K562 (cell line): ENCODE measurements at regions not wholly inside any gene's neighbourhood (a gene's known extent, or its start where the extent isn't known, plus 50 kb on each side); places are given as distances from the start of the nearest gene placed in this dataset.

Experiments
- DNMT1 ChIP-seq: fragments of 450-650 bp; IDR thresholded peaks from 2 replicates; pipeline ENCODE4 v1.6.1; 2016; ENCODE audit warnings: antibody characterized with exemption, mild to moderate bottlenecking
- ERF ChIP-seq: fragments of 450-650 bp; formaldehyde crosslinking; IDR thresholded peaks from 2 replicates; pipeline ENCODE4 v1.4.0; 2020; ENCODE audit warnings: mild to moderate bottlenecking, mixed read lengths
- ETS2 ChIP-seq: IDR thresholded peaks from 2 replicates; pipeline ENCODE4 v1.6.1; 2016; ENCODE audit warnings: borderline replicate concordance, missing genetic modification characterization, mild to moderate bottlenecking, moderate library complexity, missing compliant biosample characterization; ENCODE audit not compliant: poor library complexity, severe bottlenecking
- FOXJ3 ChIP-seq: sonication (generic); formaldehyde crosslinking; IDR thresholded peaks from 2 replicates; pipeline ENCODE4 v1.4.0; 2020; ENCODE audit warnings: mild to moderate bottlenecking, missing genetic modification reagents
- KDM5B ChIP-seq: fragments of 200-600 bp; sonication (generic); IDR thresholded peaks from 2 replicates; pipeline ENCODE4 v1.6.1; 2012; ENCODE audit warnings: low read depth, mild to moderate bottlenecking, moderate library complexity, low read length, control low read depth, inconsistent platforms; ENCODE audit not compliant: insufficient replicate concordance
- MCM3 ChIP-seq: fragments of 450-650 bp; IDR thresholded peaks from 2 replicates; pipeline ENCODE4 v1.6.1; 2016
- MTA2 ChIP-seq: fragments of 450-650 bp; IDR thresholded peaks from 2 replicates; pipeline ENCODE4 v1.6.1; 2016; ENCODE audit warnings: low read depth
- PCBP1 ChIP-seq: fragments of 200-400 bp; formaldehyde crosslinking; IDR thresholded peaks from 2 replicates; pipeline ENCODE4 v1.6.1; 2018; ENCODE audit warnings: mild to moderate bottlenecking, low read depth, low read length; ENCODE audit not compliant: poor library complexity, severe bottlenecking
- SP2 ChIP-seq: IDR thresholded peaks from 2 replicates; pipeline ENCODE4 v1.6.1; 2011; ENCODE audit warnings: mild to moderate bottlenecking, low read depth, low read length, moderate library complexity; ENCODE audit not compliant: poor library complexity, severe bottlenecking; ENCODE audit errors: extremely low read depth
- TOE1 ChIP-seq, 2 experiments: fragments of 450-650 bp in 1 of 2; sonication (generic) in 1 of 2; formaldehyde crosslinking in 1 of 2; IDR thresholded peaks; 2 replicates each; pipeline versions ENCODE4 v1.7.1 to v1.8.0; 2016 to 2022; ENCODE audit warnings: borderline replicate concordance in 2 of 2, mild to moderate bottlenecking in 2 of 2, antibody characterized with exemption in 1 of 2, inconsistent platforms in 1 of 2, low read depth in 1 of 2, missing genetic modification reagents in 1 of 2, moderate library complexity in 1 of 2
- ZBED1 ChIP-seq: IDR thresholded peaks from 2 replicates; pipeline ENCODE4 v1.6.1; 2014
- ZFP30 ChIP-seq: fragments of 250-450 bp; sonication (Bioruptor Pico); IDR thresholded peaks from 2 replicates; pipeline ENCODE4 v1.8.0; 2022; ENCODE audit warnings: moderate library complexity, mild to moderate bottlenecking, inconsistent platforms, borderline replicate concordance
- ZKSCAN1 ChIP-seq: fragments of 150-350 bp; IDR thresholded peaks from 2 replicates; pipeline ENCODE4 v1.6.1; 2016; ENCODE audit warnings: low read depth, low read length
- ZNF184 ChIP-seq: sonication (generic); formaldehyde crosslinking; IDR thresholded peaks from 2 replicates; pipeline ENCODE4 v1.5.0; 2020; ENCODE audit warnings: missing genetic modification reagents
- ZNF239 ChIP-seq: fragments of 250-450 bp; sonication (Bioruptor Pico); IDR thresholded peaks from 2 replicates; pipeline ENCODE4 v1.4.0; 2020; ENCODE audit warnings: mild to moderate bottlenecking
- ZNF408 ChIP-seq: fragments of 250-450 bp; sonication (Bioruptor Pico); IDR thresholded peaks from 2 replicates; pipeline ENCODE4 v1.4.0; 2020; ENCODE audit warnings: low read depth, mild to moderate bottlenecking, moderate library complexity
- ZNF444 ChIP-seq: fragments of 250-450 bp; sonication (Bioruptor Pico); IDR thresholded peaks from 2 replicates; pipeline ENCODE4 v1.4.0; 2020; ENCODE audit warnings: mild to moderate bottlenecking, moderate library complexity
- ZNF584 ChIP-seq: fragments of 200-800 bp; sonication (Bioruptor generic); IDR thresholded peaks from 2 replicates; pipeline ENCODE4 v1.6.1; 2016; ENCODE audit warnings: low read depth, mild to moderate bottlenecking, missing genetic modification characterization, missing compliant biosample characterization
- ZNF75A ChIP-seq: fragments of 450-650 bp; formaldehyde crosslinking; IDR thresholded peaks from 2 replicates; pipeline ENCODE4 v1.4.0; 2020; ENCODE audit warnings: mild to moderate bottlenecking
- TF ChIP-seq, protein P1 (sequence below): sonication (generic); formaldehyde crosslinking; IDR thresholded peaks from 2 replicates; pipeline ENCODE4 v1.8.0; 2022; ENCODE audit warnings: missing genetic modification reagents, mild to moderate bottlenecking, borderline replicate concordance
- TF ChIP-seq, protein P2 (sequence below): fragments of 450-650 bp; IDR thresholded peaks from 2 replicates; pipeline ENCODE4 v1.6.1; 2016; ENCODE audit warnings: antibody characterized with exemption
- TF ChIP-seq, protein P3 (sequence below): fragments of 450-650 bp; IDR thresholded peaks from 2 replicates; pipeline ENCODE4 v1.6.1; 2016; ENCODE audit warnings: mild to moderate bottlenecking

DNA sequence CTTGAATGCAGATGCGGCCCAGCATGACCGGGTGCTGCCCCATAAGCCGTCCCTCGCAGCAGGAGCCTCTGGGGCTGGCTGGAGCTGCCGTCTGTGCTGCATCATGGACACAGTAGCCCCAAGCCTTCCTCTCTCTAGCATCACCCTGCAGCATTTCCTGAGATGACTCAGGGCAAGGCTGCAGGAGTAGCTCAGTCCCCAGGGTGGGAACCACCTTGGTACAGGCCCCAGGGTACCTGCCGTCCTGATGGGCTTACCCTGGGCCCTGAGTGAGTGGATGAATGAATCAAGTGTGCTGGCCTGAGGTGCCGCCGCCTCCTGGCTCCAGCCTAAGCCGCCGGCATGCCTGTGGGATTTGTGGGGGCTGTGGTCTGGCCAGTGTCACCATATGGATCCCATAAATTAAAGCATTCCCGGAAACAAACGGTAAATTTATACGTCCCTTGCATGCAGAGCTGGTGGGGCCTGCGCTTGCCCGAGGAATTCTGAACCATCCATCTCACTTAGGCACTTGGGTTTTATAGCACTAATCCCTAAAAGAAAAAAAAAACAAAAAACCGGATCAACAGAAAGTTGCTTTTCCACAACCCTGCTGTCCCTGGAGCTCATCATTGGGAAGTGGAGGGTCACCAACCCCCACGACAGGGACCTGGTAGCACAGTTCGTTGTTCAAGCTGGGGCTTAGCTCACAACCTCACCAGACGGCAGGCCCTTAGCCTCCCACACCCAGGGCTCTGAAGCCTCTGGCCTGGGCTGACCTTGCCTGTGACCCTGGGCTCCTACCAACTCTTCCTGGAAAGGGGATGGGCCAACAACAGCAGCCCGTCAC is 242.6 kb upstream of the CIBAR2 start (continued):
- TF ChIP-seq ZNF75A (no peak), PCBP1 (no peak), FOXJ3 (CRISPR knock-in tag) (0 out of 2 replicates have a peak, but pooled peaks have one; percentile 71), SP2 (no peak), MTA2 (0 out of 2 replicates have a peak, but pooled peaks have one; percentile 17), ZFP30 (CRISPR knock-in tag) (no peak), KDM5B (peak; percentile 59), ZNF239 (no peak), ETS2 (tag) (no peak), DNMT1 (0 out of 2 replicates have a peak, but pooled peaks have one; percentile 60), ZNF444 (no peak), ZKSCAN1 (peak; percentile 91), ERF (CRISPR knock-in tag) (0 out of 2 replicates have a peak, but pooled peaks have one; percentile 34), TOE1 (IDR thresholded peaks at IDR 0.05; ENCODE audit: borderline replicate concordance) (0 out of 2 replicates have a peak, but pooled peaks have one; percentile 27), TOE1 (CRISPR knock-in tag; IDR thresholded peaks at IDR 0.05; ENCODE audit: borderline replicate concordance, low read depth) (no peak), MCM3 (no peak), ZNF408 (CRISPR knock-in tag) (no peak), ZNF584 (CRISPR knock-in tag) (no peak), ZBED1 (0 out of 2 replicates have a peak, but pooled peaks have one; percentile 46), ZNF184 (CRISPR knock-in tag) (no peak)
- TF ChIP-seq, protein P1, sequence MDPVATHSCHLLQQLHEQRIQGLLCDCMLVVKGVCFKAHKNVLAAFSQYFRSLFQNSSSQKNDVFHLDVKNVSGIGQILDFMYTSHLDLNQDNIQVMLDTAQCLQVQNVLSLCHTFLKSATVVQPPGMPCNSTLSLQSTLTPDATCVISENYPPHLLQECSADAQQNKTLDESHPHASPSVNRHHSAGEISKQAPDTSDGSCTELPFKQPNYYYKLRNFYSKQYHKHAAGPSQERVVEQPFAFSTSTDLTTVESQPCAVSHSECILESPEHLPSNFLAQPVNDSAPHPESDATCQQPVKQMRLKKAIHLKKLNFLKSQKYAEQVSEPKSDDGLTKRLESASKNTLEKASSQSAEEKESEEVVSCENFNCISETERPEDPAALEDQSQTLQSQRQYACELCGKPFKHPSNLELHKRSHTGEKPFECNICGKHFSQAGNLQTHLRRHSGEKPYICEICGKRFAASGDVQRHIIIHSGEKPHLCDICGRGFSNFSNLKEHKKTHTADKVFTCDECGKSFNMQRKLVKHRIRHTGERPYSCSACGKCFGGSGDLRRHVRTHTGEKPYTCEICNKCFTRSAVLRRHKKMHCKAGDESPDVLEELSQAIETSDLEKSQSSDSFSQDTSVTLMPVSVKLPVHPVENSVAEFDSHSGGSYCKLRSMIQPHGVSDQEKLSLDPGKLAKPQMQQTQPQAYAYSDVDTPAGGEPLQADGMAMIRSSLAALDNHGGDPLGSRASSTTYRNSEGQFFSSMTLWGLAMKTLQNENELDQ (CRISPR knock-in tag) = no peak
- TF ChIP-seq, protein P2, sequence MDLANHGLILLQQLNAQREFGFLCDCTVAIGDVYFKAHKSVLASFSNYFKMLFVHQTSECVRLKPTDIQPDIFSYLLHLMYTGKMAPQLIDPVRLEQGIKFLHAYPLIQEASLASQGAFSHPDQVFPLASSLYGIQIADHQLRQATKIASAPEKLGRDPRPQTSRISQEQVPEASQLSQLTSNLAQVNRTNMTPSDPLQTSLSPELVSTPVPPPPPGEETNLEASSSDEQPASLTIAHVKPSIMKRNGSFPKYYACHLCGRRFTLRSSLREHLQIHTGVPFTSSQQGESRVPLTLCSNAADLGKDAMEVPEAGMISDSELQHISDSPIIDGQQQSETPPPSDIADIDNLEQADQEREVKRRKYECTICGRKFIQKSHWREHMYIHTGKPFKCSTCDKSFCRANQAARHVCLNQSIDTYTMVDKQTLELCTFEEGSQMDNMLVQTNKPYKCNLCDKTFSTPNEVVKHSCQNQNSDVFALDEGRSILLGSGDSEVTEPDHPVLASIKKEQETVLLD = no peak
- TF ChIP-seq, protein P3, sequence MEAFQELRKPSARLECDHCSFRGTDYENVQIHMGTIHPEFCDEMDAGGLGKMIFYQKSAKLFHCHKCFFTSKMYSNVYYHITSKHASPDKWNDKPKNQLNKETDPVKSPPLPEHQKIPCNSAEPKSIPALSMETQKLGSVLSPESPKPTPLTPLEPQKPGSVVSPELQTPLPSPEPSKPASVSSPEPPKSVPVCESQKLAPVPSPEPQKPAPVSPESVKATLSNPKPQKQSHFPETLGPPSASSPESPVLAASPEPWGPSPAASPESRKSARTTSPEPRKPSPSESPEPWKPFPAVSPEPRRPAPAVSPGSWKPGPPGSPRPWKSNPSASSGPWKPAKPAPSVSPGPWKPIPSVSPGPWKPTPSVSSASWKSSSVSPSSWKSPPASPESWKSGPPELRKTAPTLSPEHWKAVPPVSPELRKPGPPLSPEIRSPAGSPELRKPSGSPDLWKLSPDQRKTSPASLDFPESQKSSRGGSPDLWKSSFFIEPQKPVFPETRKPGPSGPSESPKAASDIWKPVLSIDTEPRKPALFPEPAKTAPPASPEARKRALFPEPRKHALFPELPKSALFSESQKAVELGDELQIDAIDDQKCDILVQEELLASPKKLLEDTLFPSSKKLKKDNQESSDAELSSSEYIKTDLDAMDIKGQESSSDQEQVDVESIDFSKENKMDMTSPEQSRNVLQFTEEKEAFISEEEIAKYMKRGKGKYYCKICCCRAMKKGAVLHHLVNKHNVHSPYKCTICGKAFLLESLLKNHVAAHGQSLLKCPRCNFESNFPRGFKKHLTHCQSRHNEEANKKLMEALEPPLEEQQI = no peak
